GM23338 (cell line): ENCODE measurements at regions not wholly inside any gene's neighbourhood (a gene's known extent, or its start where the extent isn't known, plus 50 kb on each side); places are given as distances from the start of the nearest gene placed in this dataset.

Experiments
- ATAC-seq: fragments of 200-7000 bp; cut with Tn5 transposase; 3 replicates; pipeline ENCODE4 v1.9.1; 2020
- DNase-seq: peaks from one replicate; pipeline ENCODE4 v3.0.0-alpha.2; 2015; ENCODE audit warnings: low spot score
- H2AFZ ChIP-seq: fragments of 200-600 bp; sonication (generic); 2 replicates; pipeline ENCODE4 v1.8.0; 2016; ENCODE audit warnings: antibody characterized with exemption, mild to moderate bottlenecking, moderate library complexity
- H3F3A ChIP-seq: fragments of 200-600 bp; sonication (generic); replicated peaks from 2 replicates; pipeline ENCODE4 v1.8.0; 2017; ENCODE audit warnings: antibody characterized with exemption, mixed run types, low read depth
- H3K27ac ChIP-seq: fragments of 200-600 bp; sonication (generic); 2 replicates; pipeline ENCODE4 v1.6.1; 2016; ENCODE audit warnings: low read depth
- H3K27me3 ChIP-seq: fragments of 200-600 bp; sonication (generic); 2 replicates; pipeline ENCODE4 v1.8.0; 2016; ENCODE audit warnings: mild to moderate bottlenecking, mixed run types, moderate library complexity; ENCODE audit not compliant: insufficient read depth
- H3K36me3 ChIP-seq: fragments of 200-600 bp; sonication (generic); 2 replicates; pipeline ENCODE4 v1.8.0; 2016; ENCODE audit warnings: mild to moderate bottlenecking; ENCODE audit not compliant: insufficient read depth
- H3K4me1 ChIP-seq: fragments of 200-600 bp; sonication (generic); 2 replicates; pipeline ENCODE4 v1.8.0; 2016; ENCODE audit warnings: mild to moderate bottlenecking, moderate library complexity; ENCODE audit not compliant: insufficient read depth
- H3K4me2 ChIP-seq: fragments of 200-600 bp; sonication (generic); 2 replicates; pipeline ENCODE4 v1.7.1; 2017; ENCODE audit warnings: mixed run types
- H3K4me3 ChIP-seq: fragments of 200-600 bp; sonication (generic); 2 replicates; pipeline ENCODE4 v1.6.1; 2016; ENCODE audit warnings: mixed run types
- H3K79me2 ChIP-seq: fragments of 200-600 bp; sonication (generic); replicated peaks from 2 replicates; pipeline ENCODE4 v1.8.0; 2017; ENCODE audit warnings: mild to moderate bottlenecking; ENCODE audit not compliant: insufficient read depth
- H3K9me2 ChIP-seq: fragments of 200-600 bp; sonication (generic); 2 replicates; pipeline ENCODE4 v1.8.0; 2017; ENCODE audit not compliant: insufficient read depth
- H4K20me1 ChIP-seq: fragments of 200-600 bp; sonication (generic); replicated peaks from 2 replicates; pipeline ENCODE4 v1.8.0; 2017; ENCODE audit warnings: mild to moderate bottlenecking; ENCODE audit not compliant: insufficient read depth
- H3K27ac Mint-ChIP-seq: 2 replicates; pipeline ENCODE4 v1.8.0; 2020; ENCODE audit warnings: inconsistent platforms, mild to moderate bottlenecking, moderate library complexity, mixed read lengths
- H3K27me3 Mint-ChIP-seq: 3 replicates; pipeline ENCODE4 v1.8.0; 2022; ENCODE audit warnings: low read depth, mild to moderate bottlenecking, moderate library complexity, mixed read lengths, inconsistent platforms; ENCODE audit not compliant: insufficient read depth, poor library complexity
- H3K36me3 Mint-ChIP-seq: 3 replicates; pipeline ENCODE4 v1.8.0; 2021; ENCODE audit warnings: low read depth, mild to moderate bottlenecking, inconsistent platforms, moderate library complexity, mixed read lengths
- H3K4me1 Mint-ChIP-seq: 3 replicates; pipeline ENCODE4 v1.8.0; 2020; ENCODE audit warnings: mild to moderate bottlenecking, inconsistent platforms, mixed read lengths
- H3K4me3 Mint-ChIP-seq: 3 replicates; pipeline ENCODE4 v1.8.0; 2021; ENCODE audit warnings: moderate library complexity, mild to moderate bottlenecking, inconsistent platforms, mixed read lengths
- H3K9me3 Mint-ChIP-seq: 3 replicates; pipeline ENCODE4 v1.8.0; 2020; ENCODE audit warnings: moderate library complexity, mild to moderate bottlenecking, inconsistent platforms, mixed read lengths
- CREB1 ChIP-seq: fragments of 250-450 bp; sonication (Bioruptor Pico); IDR thresholded peaks from 2 replicates; pipeline ENCODE4 v1.5.0; 2020; ENCODE audit warnings: low read depth, mild to moderate bottlenecking, moderate library complexity
- CTCF ChIP-seq, 2 experiments: fragments of 200-600 bp in 1 of 2; sonication (generic) in 1 of 2; conservative IDR thresholded peaks; 2 replicates each; pipeline versions ENCODE4 v1.5.1 to v1.6.1; 2016 to 2017; ENCODE audit warnings: antibody characterized with exemption in 2 of 2, low read depth in 2 of 2, mild to moderate bottlenecking in 2 of 2, moderate library complexity in 1 of 2
- ETS1 ChIP-seq: IDR thresholded peaks from 2 replicates; pipeline ENCODE4 v1.6.1; 2016; ENCODE audit warnings: antibody characterized with exemption
- EZH2 ChIP-seq: fragments of 200-600 bp; sonication (generic); IDR thresholded peaks from one replicate; pipeline ENCODE4 v1.8.0; 2017; ENCODE audit warnings: antibody characterized with exemption, mild to moderate bottlenecking, low read depth; ENCODE audit not compliant: unreplicated experiment
- EZH2phosphoT487 ChIP-seq: fragments of 200-600 bp; sonication (generic); IDR thresholded peaks from one replicate; pipeline ENCODE4 v1.8.1; 2018; ENCODE audit warnings: antibody characterized with exemption; ENCODE audit not compliant: unreplicated experiment
- NANOG ChIP-seq: IDR thresholded peaks from 2 replicates; pipeline ENCODE4 v1.6.1; 2016; ENCODE audit warnings: antibody characterized with exemption, borderline replicate concordance
- POLR2AphosphoS5 ChIP-seq: IDR thresholded peaks from 2 replicates; pipeline ENCODE4 v1.6.1; 2016; ENCODE audit warnings: antibody characterized with exemption, low read depth
- STAT1 ChIP-seq: IDR thresholded peaks from one replicate; pipeline ENCODE4 v1.6.1; 2016; ENCODE audit warnings: antibody characterized with exemption; ENCODE audit not compliant: unreplicated experiment
- ZNF114 ChIP-seq: fragments of 250-450 bp; sonication (Bioruptor Pico); IDR thresholded peaks from 2 replicates; pipeline ENCODE4 v1.5.0; 2020; ENCODE audit warnings: mild to moderate bottlenecking, moderate library complexity
- ZNF462 ChIP-seq: fragments of 250-450 bp; sonication (Bioruptor Pico); IDR thresholded peaks from 2 replicates; pipeline ENCODE4 v1.5.0; 2020; ENCODE audit warnings: mild to moderate bottlenecking, moderate library complexity

- no peak for TF ChIP-seq ETS1
- TF ChIP-seq NANOG, result no peak
Observed at GRCh38 chr12:124471828-124472227, 95.6 kb downstream of the NCOR2 start (continued).

GRCh38 chr12:124470806-124471205 is 96.6 kb downstream of the NCOR2 start:
- H3K27ac ChIP-seq, result no peak overlapping the region
- no peaks in the 10 kb centered on the region for H3K9me2 ChIP-seq
- no peaks in the 10 kb centered on the region for H3K4me1 ChIP-seq
- no peak overlapping the region for H3K4me3 Mint-ChIP-seq
- H3K27me3 ChIP-seq, result no peaks in the 10 kb centered on the region
- H3K4me3 ChIP-seq, result no peak overlapping the region
- ATAC-seq (no peak), DNase-seq (no peak)
- peaks cover 32% of the 10 kb centered on the region for H3K9me3 Mint-ChIP-seq
- H3K27ac Mint-ChIP-seq, result no peak overlapping the region
- H3K79me2 ChIP-seq, result peaks cover 22% of the 10 kb centered on the region
- H3K4me2 ChIP-seq, result no peak overlapping the region
- H3F3A ChIP-seq, result no peaks in the 10 kb centered on the region
- H3K4me1 Mint-ChIP-seq, result no peaks in the 10 kb centered on the region
- H3K36me3 ChIP-seq, result peaks cover 17% of the 10 kb centered on the region
- H2AFZ ChIP-seq, result no peak overlapping the region
- TF ChIP-seq STAT1 (no peak), CTCF (conservative IDR thresholded peaks at IDR 0.05; ENCODE audit: low read depth in 2 of 2) (no peak)
- peaks cover 4% of the 10 kb centered on the region; the same call in 1 of the 2 replicates for H4K20me1 ChIP-seq
- H3K36me3 Mint-ChIP-seq, result peaks cover 78% of the 10 kb centered on the region
- H3K27me3 Mint-ChIP-seq, result peaks cover 14% of the 10 kb centered on the region

GRCh38 chr12:124470139-124470538 is 97.3 kb downstream of the NCOR2 start:
- H2AFZ ChIP-seq, result no peak overlapping the region
- no peak overlapping the region for H3K4me3 ChIP-seq
- peaks cover 21% of the 10 kb centered on the region for H3K36me3 ChIP-seq
- ATAC-seq (no peak), DNase-seq (no peak)
- H4K20me1 ChIP-seq, result peaks cover 4% of the 10 kb centered on the region; the same call in 1 of the 2 replicates
- no peaks in the 10 kb centered on the region for H3F3A ChIP-seq
- no peak overlapping the region for H3K4me3 Mint-ChIP-seq
- no peaks in the 10 kb centered on the region for H3K4me1 Mint-ChIP-seq
- peaks cover 14% of the 10 kb centered on the region for H3K27me3 Mint-ChIP-seq
- peaks cover 79% of the 10 kb centered on the region for H3K36me3 Mint-ChIP-seq
- H3K9me3 Mint-ChIP-seq, result peaks cover 31% of the 10 kb centered on the region
- H3K9me2 ChIP-seq, result no peaks in the 10 kb centered on the region
- no peak overlapping the region for H3K4me2 ChIP-seq
- H3K4me1 ChIP-seq, result no peaks in the 10 kb centered on the region
- no peaks in the 10 kb centered on the region for H3K27me3 ChIP-seq
- no peak overlapping the region for H3K27ac Mint-ChIP-seq
- no peak overlapping the region for H3K27ac ChIP-seq
- peaks cover 22% of the 10 kb centered on the region for H3K79me2 ChIP-seq
- TF ChIP-seq ZNF114 (CRISPR knock-in tag) (no peak), EZH2 (no peak), STAT1 (no peak), CREB1 (CRISPR knock-in tag) (no peak), ZNF462 (CRISPR knock-in tag) (no peak), NANOG (no peak), ETS1 (no peak), POLR2AphosphoS5 (no peak), EZH2phosphoT487 (no peak)
